ENCODE measurements at regions not wholly inside any gene's neighbourhood (a gene's known extent, or its start where the extent isn't known, plus 50 kb on each side); places are given as distances from the start of the nearest gene placed in this dataset.

- CTCF ChIA-PET = no interaction called here
- no peak for ATAC-seq
- POLR2A ChIA-PET = no interaction called here
- Mint-ChIP-seq H3K27me3 (no peaks in the 10 kb centered on the region), H3K9me3 (ENCODE audit: low read depth) (no peaks in the 10 kb centered on the region), H3K36me3 (ENCODE audit: low read depth) (no peaks in the 10 kb centered on the region), H3K4me3 (no peak overlapping the region), H3K4me1 (no peaks in the 10 kb centered on the region), H3K27ac (no peak overlapping the region)
- no peak for DNase-seq
- intact Hi-C loops (cut with DNase I, micrococcal nuclease) = no loop called here
Observed at GRCh38 chr3:109387621-109388020, 50.3 kb upstream of the DPPA4 start.

GRCh38 chr3:109387201-109387600, 49.9 kb upstream of the DPPA4 start:
- CTCF ChIA-PET = interaction anchor here (0.7 kb wide), 1 partner anchor 1679 kb away, joined by 3 read pairs; no protein-coding TSS in a partner anchor

More at GRCh38 chr3:109387201-109387600, 49.9 kb upstream of the DPPA4 start:
- no peak for DNase-seq
- intact Hi-C loops (cut with DNase I, micrococcal nuclease) = no loop called here
- POLR2A ChIA-PET = no interaction called here
- Mint-ChIP-seq H3K27ac (no peak overlapping the region), H3K4me1 (no peaks in the 10 kb centered on the region), H3K36me3 (ENCODE audit: low read depth) (no peaks in the 10 kb centered on the region), H3K27me3 (no peaks in the 10 kb centered on the region), H3K4me3 (no peak overlapping the region), H3K9me3 (ENCODE audit: low read depth) (no peaks in the 10 kb centered on the region)
- no peak for ATAC-seq
